B cell (primary cell): ENCODE measurements at regions not wholly inside any gene's neighbourhood (a gene's known extent, or its start where the extent isn't known, plus 50 kb on each side); places are given as distances from the start of the nearest gene placed in this dataset.

ENCODE experiments used
- ATAC-seq: fragments of 200-7000 bp; cut with Tn5 transposase; one replicate; pipeline ENCODE4 v1.10.0; 2021; ENCODE audit warnings: low read depth, mild to moderate bottlenecking, moderate number of reproducible peaks, moderate library complexity
- CTCF ChIA-PET: fragments of 350-600 bp; sonication (Branson Sonifier 250); formaldehyde crosslinking; loops from one replicate; lab custom pipeline; 2021; ENCODE audit warnings: antibody characterized with exemption, inconsistent platforms; lab: Charles Lee
- POLR2A ChIA-PET: fragments of 350-600 bp; sonication (Branson Sonifier 250); formaldehyde crosslinking; loops from one replicate; lab custom pipeline; 2021; ENCODE audit warnings: antibody characterized with exemption; lab: Charles Lee
- DNase-seq: peaks from one replicate; pipeline ENCODE4 v3.0.0; 2013
- H2AFZ ChIP-seq: 2 replicates; pipeline ENCODE4 v1.6.1; 2012; ENCODE audit warnings: mild to moderate bottlenecking, low read depth, low read length; ENCODE audit not compliant: insufficient read depth, poor library complexity, severe bottlenecking
- H3K27ac ChIP-seq, 2 donors: 1 replicate in 1 of 2; 2 replicates in 1 of 2; pipeline ENCODE4 v1.5.1; 2012 to 2013; ENCODE audit warnings: low read length in 2 of 2, mild to moderate bottlenecking in 2 of 2, moderate library complexity in 1 of 2
- H3K27me3 ChIP-seq, 4 experiments: fragments of 200-600 bp in 1 of 4; sonication (generic) in 1 of 4; replicated peaks in 1 of 4; 1 replicate in 2 of 4; 2 replicates in 2 of 4; pipeline versions ENCODE4 v1.6.1 to v1.7.0; 2013 to 2016; ENCODE audit warnings: low read length in 3 of 4, mild to moderate bottlenecking in 2 of 4, mixed read lengths in 1 of 4, moderate library complexity in 1 of 4; ENCODE audit not compliant: insufficient read depth in 4 of 4, control insufficient read depth in 3 of 4; ENCODE audit errors: control extremely low read depth in 1 of 4
- H3K36me3 ChIP-seq, 2 experiments: replicated peaks in 1 of 2; 1 replicate in 1 of 2; 2 replicates in 1 of 2; pipeline versions ENCODE4 v1.6.1 to v1.7.1; 2013; ENCODE audit warnings: low read length in 1 of 2; ENCODE audit not compliant: insufficient read depth in 2 of 2, control insufficient read depth in 1 of 2; ENCODE audit errors: control extremely low read depth in 1 of 2, extremely low read depth in 1 of 2
- H3K4me1 ChIP-seq, 2 donors: fragments of 200-600 bp in 1 of 2; sonication (generic) in 1 of 2; 1 replicate in 1 of 2; 2 replicates in 1 of 2; pipeline versions ENCODE4 v1.5.1 to v1.6.1; 2013 to 2017; ENCODE audit warnings: low read length in 2 of 2; ENCODE audit not compliant: control insufficient read depth in 2 of 2, insufficient read depth in 2 of 2
- H3K4me2 ChIP-seq: replicated peaks from 2 replicates; pipeline ENCODE3; 2012; ENCODE audit warnings: mild to moderate bottlenecking, low read depth, low read length; ENCODE audit not compliant: poor library complexity, severe bottlenecking
- H3K4me3 ChIP-seq, 5 experiments: fragments of 200-600 bp in 1 of 5; sonication (generic) in 1 of 5; 1 replicate in 3 of 5; 2 replicates in 2 of 5; pipeline versions ENCODE4 v1.5.1 to v1.7.0; 2011 to 2016; ENCODE audit warnings: low read length in 4 of 5, mild to moderate bottlenecking in 4 of 5, low read depth in 2 of 5, control low read depth in 1 of 5, moderate library complexity in 1 of 5; ENCODE audit not compliant: insufficient read depth in 1 of 5; ENCODE audit errors: control extremely low read depth in 1 of 5, extremely low read depth in 1 of 5
- H3K79me2 ChIP-seq: fragments of 200-600 bp; sonication (generic); one replicate; pipeline ENCODE4 v1.6.0; 2016; ENCODE audit warnings: low read length; ENCODE audit not compliant: control insufficient read depth, insufficient read depth
- H3K9ac ChIP-seq: fragments of 200-600 bp; sonication (generic); 2 replicates; pipeline ENCODE4 v1.6.1; 2017; ENCODE audit warnings: mild to moderate bottlenecking, low read length, moderate library complexity
- H3K9me3 ChIP-seq, 3 donors: one replicate each; pipeline versions ENCODE4 v1.6.1 to v1.7.1; 2013; ENCODE audit warnings: low read length in 2 of 3; ENCODE audit not compliant: control insufficient read depth in 2 of 3, insufficient read depth in 1 of 3; ENCODE audit errors: control extremely low read depth in 1 of 3
- H4K20me1 ChIP-seq: 2 replicates; pipeline ENCODE4 v1.6.0; 2012; ENCODE audit warnings: mild to moderate bottlenecking, low read length; ENCODE audit not compliant: insufficient read depth, control insufficient read depth, poor library complexity, severe bottlenecking
- H3K27ac Mint-ChIP-seq: one replicate; pipeline ENCODE4 v1.8.0; 2021; ENCODE audit warnings: mixed read lengths
- H3K27me3 Mint-ChIP-seq: one replicate; pipeline ENCODE4 v1.8.0; 2021; ENCODE audit warnings: mixed read lengths
- H3K4me1 Mint-ChIP-seq: one replicate; pipeline ENCODE4 v1.8.0; 2021; ENCODE audit warnings: mixed read lengths
- H3K4me3 Mint-ChIP-seq: one replicate; pipeline ENCODE4 v1.8.0; 2021; ENCODE audit warnings: mixed read lengths
- H3K9me3 Mint-ChIP-seq: one replicate; pipeline ENCODE4 v1.8.0; 2022; ENCODE audit warnings: mixed read lengths; ENCODE audit not compliant: insufficient read depth
- CTCF ChIP-seq: fragments of 200-600 bp; IDR thresholded peaks from one replicate; pipeline ENCODE4 v1.8.0; 2022; ENCODE audit warnings: antibody characterized with exemption, mild to moderate bottlenecking
- EZH2 ChIP-seq: IDR thresholded peaks from 2 replicates; pipeline ENCODE4 v1.6.1; 2012; ENCODE audit warnings: borderline replicate concordance, low read depth, mild to moderate bottlenecking, moderate library complexity, low read length; ENCODE audit not compliant: insufficient read depth, poor library complexity, severe bottlenecking
- WGBS: methylation state at CpG from one replicate; pipeline ENCODE4 v1.1.5; 2013; ENCODE audit warnings: missing lambda C conversion rate; ENCODE audit not compliant: insufficient coverage; 5-methylcytosine and 5-hydroxymethylcytosine counted together
- intact Hi-C: fragments of 100-400 bp; cut with micrococcal nuclease; formaldehyde crosslinking; loops from one replicate; pipeline ENCODE4 v1.10.0; 2022

GRCh38 chr3:193947596-193947995, 188.4 kb upstream of the HES1 start:
- Histone ChIP-seq H3K79me2 (no peaks in the 10 kb centered on the region), H2AFZ (no peak overlapping the region), H3K9ac (no peak overlapping the region), H3K27ac (no peak overlapping the region), H3K36me3 (no peaks in the 10 kb centered on the region), H3K27me3 (peaks cover 0 to 6% (median under 1%) of the 10 kb centered on the region in 4 experiments), H3K4me1 (no peaks in the 10 kb centered on the region), H4K20me1 (no peaks in the 10 kb centered on the region), H3K4me2 (no peak overlapping the region), H3K9me3 (no peaks in the 10 kb centered on the region), H3K4me3 (no peak overlapping the region)
- Mint-ChIP-seq H3K4me1 (peaks cover 3% of the 10 kb centered on the region), H3K27ac (no peak overlapping the region), H3K9me3 (no peaks in the 10 kb centered on the region), H3K4me3 (no peak overlapping the region), H3K27me3 (peaks cover 26% of the 10 kb centered on the region)
- intact Hi-C loops, result no loop called here
- no peak for DNase-seq
- WGBS, result 91% methylated on average over 5 of the region's 6 CpGs
- TF ChIP-seq EZH2 (no peak), CTCF (no peak)
- ChIA-PET CTCF (no interaction called here), POLR2A (no interaction called here)
- ATAC-seq, result no peak

DNA sequence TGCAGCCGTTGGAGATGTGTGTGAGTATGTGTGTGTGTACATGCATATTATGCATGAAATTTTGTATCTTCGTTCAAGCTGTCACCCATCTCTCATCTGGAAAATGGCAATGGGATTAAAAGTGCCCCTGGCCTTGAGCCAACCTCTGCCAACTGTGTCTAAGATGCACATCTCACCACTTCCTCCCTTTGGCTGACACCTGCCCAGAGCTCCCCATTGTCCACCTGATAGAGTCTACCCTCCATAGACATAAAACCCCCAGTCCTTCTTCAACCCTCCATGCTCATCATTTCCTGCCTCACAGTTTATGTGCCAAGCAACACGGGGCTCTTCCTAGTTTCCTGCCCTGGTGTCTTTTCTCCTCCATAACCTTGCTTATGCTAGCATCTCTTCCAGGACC, 187.5 kb upstream of the HES1 start:
- no peaks in the 10 kb centered on the region for H3K79me2 ChIP-seq
- DNase-seq (no peak), ATAC-seq (no peak)
- Mint-ChIP-seq H3K27me3 (peaks cover 28% of the 10 kb centered on the region), H3K4me3 (no peak overlapping the region), H3K27ac (no peak overlapping the region), H3K4me1 (peaks cover 3% of the 10 kb centered on the region), H3K9me3 (no peaks in the 10 kb centered on the region)
- H3K27me3 ChIP-seq, result peaks cover 0 to 6% (median 0%) of the 10 kb centered on the region in 4 experiments
- H3K4me3 ChIP-seq, result no peak overlapping the region
- H3K9me3 ChIP-seq, result peaks cover 0 to 3% (median 0%) of the 10 kb centered on the region in 3 donors
- no peak overlapping the region for H3K9ac ChIP-seq
- H3K4me1 ChIP-seq, result no peaks in the 10 kb centered on the region
- H4K20me1 ChIP-seq, result no peaks in the 10 kb centered on the region
- WGBS, result 9% methylated on average over 1 of the region's 3 CpGs
- no peak overlapping the region for H2AFZ ChIP-seq
- TF ChIP-seq EZH2 (no peak), CTCF (no peak)
- POLR2A ChIA-PET, result no interaction called here
- no peak overlapping the region for H3K4me2 ChIP-seq
- CTCF ChIA-PET, result no interaction called here
- no peak overlapping the region for H3K27ac ChIP-seq
- H3K36me3 ChIP-seq, result no peaks in the 10 kb centered on the region
- intact Hi-C loops, result no loop called here
